Fibroblast of peridontal ligament (primary cell): ENCODE measurements at regions not wholly inside any gene's neighbourhood (a gene's known extent, or its start where the extent isn't known, plus 50 kb on each side); places are given as distances from the start of the nearest gene placed in this dataset.

ENCODE experiments used
- DNase-seq: peaks from one replicate; pipeline ENCODE4 v3.0.0-alpha.2; 2010; ENCODE audit errors: extremely low read depth

DNA sequence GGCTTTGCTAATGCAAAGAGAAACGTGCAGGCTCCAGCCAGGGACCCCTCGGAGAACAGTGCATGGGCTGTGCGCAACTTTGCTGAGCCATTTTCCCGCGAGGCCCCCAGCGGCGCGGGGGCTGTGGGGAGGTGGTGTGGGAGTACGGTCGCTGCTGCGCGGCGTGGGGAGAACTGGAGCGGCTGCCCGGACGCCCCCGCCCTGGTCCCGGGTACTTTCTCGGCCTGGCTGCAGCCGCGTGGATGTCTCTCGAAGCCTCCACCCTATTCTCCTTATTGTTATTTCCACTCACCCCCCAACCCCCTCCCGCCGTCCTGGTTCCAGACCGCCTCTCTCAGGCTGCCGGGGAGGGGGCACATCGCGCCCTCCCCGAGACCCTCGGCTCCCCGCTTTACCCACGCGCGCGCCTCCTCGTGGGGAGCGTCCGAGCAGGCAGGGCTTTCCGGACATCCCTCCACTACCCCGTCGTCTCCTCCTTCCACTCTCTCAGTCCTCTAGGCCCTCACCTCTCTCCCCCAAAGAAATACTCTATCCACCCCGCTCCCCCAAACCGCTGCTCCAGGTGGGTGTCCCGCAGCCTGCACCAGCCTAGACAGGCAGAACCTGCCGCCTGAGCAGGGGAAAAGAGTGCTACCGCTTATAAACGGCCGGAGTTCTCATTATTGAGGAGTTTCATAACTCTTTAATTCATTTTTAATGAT lies 68.6 kb upstream of the TBCA start:
- DNase-seq: no peak

GRCh38 chr5:77844373-77844622 lies 68.2 kb upstream of the TBCA start:
- peak; percentile 22 for DNase-seq

DNA sequence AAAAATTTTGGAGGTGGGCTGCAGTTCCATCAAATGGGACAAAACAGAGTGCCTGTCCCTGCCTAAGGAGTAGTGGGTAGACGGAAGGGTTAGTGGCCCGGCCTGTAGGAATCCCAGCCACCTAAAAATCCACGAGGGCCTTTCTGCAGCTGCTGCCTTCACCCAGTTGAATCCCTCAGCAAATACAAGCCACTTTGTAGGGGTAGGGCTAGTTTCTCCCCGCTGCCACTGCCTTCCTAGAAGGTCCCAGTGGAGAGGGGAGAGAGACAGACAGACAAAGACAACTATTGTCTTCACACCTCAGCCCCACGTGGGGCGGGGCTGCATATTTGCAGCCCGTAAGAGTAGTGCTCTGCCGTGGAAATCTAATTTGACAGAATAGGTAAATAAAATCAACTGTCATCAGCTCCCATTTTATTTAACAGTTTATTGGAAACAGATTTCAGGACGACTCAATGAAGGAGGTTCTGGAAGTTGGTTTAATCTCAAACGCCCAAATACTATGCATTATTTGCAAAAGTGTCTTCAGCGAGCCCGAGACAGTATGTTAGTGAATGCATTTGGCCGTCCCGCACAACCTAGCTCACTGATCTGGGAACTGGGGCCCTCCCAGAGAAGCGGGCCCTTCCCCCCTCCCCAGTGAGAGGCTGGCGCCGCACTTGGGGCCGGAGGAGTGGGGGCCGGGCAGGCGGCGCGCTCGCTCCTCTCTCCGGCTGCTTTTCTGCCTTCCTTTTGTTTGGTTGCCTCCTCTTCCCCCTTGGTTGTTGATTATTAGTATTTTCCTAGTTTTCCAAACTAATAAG lies 67.6 kb upstream of the TBCA start:
- no peak for DNase-seq

DNA sequence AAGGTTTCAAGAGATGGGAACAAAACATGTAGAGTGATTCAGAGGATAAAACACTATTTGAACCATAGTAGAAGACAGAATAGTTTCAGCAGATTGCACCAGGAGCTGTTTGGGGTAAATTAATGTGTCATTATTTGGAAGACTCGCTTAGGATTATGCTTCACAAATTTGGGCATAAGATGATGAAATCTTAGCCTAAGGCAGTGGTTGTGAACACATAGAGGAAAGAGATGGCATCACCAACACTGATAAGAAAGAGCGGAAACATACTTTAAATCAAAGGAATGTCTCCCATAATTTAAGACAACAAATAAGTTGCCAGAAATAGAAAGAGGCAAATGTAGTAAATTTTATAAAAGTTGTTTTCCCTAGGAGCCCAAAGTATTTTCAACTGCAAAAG lies 66.1 kb upstream of the TBCA start:
- peak; percentile 5 for DNase-seq

DNA sequence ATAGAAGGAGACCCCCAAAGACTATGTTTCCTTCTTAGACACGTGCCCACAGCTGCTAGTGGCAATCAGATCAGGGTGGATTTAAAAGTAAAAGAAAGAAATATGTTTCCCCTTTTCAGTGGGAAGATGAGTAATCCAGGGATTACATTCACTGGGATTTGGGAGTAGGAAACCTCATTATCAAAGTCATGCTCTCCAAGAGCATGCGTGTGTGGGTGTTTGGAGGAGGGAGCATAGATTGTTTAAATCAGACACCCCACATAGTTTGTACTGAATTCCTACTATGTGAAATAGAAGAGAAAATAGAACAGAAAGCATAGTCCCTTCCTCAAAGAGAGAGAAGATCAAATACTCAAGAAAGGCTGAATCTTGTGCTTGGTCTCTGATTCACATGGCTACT lies 65.5 kb upstream of the TBCA start:
- DNase-seq: no peak

GRCh38 chr5:77840930-77841329 lies 64.8 kb upstream of the TBCA start:
- no peak for DNase-seq

DNA sequence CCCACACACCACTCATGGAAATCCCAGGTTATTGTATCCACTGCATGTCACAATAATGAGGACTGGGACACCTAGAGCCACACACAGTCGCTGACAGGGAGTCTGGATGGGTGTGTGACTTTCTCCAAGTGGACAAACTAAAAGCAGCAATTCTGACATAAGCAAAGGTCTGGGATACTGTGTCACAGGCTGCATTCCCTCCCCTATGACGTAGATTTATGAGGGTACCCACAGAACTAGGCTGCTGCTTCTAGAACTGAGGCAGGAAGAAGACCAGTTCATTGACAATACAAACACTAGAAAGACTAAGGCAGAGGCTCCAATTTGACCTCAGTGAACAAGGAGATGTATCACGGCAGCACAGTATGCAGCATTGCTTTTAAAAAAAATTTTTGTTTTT lies 63.6 kb upstream of the TBCA start:
- no peak for DNase-seq

DNA sequence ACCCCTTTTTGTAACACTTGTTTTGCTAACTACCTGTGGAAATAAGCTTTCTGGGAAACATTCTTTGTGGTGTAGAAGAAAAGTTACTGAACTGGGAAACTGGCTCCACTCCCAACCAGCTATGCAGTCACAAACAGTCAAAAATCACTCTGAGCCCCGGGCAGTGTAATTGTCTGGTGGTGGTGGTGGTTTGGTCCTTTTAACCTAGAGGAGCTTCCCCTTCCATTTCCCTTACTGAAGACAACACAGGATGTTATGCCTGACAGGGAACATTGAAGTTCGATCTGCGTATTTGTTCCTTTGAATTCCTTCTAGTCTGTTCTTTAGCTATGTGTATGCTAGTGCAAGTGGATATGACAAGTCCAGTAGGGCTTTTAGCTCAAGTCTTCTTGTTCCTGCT lies 56.8 kb upstream of the TBCA start:
- DNase-seq: no peak

DNA sequence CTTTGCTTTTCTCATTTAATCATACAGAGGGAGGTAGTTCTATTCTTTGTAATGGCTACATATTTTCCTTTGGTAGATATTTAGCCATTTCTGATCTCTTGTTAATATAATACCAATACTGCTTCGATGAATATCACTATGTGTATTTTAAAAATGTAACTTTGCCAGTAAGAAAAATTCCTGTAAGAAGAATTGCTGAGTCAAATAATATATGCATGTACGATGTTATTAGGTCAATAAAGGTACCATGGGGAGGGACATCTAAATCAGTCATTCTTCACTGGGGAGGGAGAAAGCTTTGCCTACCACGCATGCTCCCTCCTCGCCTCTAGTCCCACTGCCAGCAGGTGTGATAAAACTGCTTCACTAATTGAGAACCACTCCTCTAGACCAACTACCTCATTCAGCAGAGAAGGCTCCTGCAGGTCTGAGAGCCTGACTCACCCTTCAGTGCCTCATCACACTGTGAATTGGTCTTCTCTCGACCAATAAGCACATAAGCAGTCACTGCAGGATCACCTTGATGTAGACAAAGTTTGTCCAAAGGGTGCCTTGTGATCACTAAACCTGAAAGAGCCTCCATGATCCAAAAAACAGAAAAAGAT lies 56.1 kb upstream of the TBCA start:
- DNase-seq: no peak

DNA sequence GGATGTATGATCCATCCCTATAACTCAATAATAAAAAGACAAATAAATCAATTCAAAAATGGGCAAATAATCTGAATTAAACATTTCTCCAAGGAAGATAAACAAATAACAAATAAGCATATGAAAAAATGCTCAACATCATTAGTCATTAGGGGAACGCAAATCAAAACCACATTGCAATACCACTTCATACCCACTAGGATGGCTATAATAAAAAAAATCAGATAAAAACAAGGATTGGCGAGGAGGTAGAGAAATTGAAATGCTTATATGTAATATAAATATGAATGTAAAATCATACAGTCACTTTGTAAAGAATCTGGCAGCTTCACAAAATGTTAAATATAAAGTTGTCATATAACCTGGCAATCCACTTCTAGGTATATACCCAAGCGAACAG lies 52.3 kb upstream of the TBCA start:
- DNase-seq: no peak
